Esophagus squamous epithelium (tissue), 5 donors: ENCODE measurements at regions not wholly inside any gene's neighbourhood (a gene's known extent, or its start where the extent isn't known, plus 50 kb on each side); places are given as distances from the start of the nearest gene placed in this dataset.

Experiments
- DNase-seq: peaks from one replicate; lab custom pipeline; 2025; lab: John Stamatoyannopoulos, UW
- H3K27ac ChIP-seq, 4 donors: fragments of 200-600 bp; sonication (generic); one replicate each; pipeline ENCODE4 v1.5.1; 2016 to 2019; ENCODE audit warnings: mild to moderate bottlenecking in 1 of 4
- H3K27me3 ChIP-seq, 4 donors: fragments of 200-600 bp; sonication (generic); 1 replicate in 3 of 4; 2 replicates in 1 of 4; pipeline versions ENCODE4 v1.5.1 to v1.6.0; 2017 to 2021; ENCODE audit warnings: antibody characterized with exemption in 1 of 4
- H3K36me3 ChIP-seq, 3 donors: fragments of 200-600 bp; sonication (generic); one replicate each; pipeline ENCODE4 v1.5.1; 2016 to 2019
- H3K4me1 ChIP-seq, 3 donors: fragments of 200-600 bp; sonication (generic); one replicate each; pipeline ENCODE4 v1.5.1; 2017 to 2019
- H3K4me3 ChIP-seq, 4 donors: fragments of 200-600 bp; sonication (generic); 1 replicate in 3 of 4; 2 replicates in 1 of 4; pipeline ENCODE4 v1.5.1; 2016 to 2019; ENCODE audit warnings: mild to moderate bottlenecking in 2 of 4, moderate library complexity in 1 of 4
- H3K9me3 ChIP-seq, 3 donors: fragments of 200-600 bp; sonication (generic); one replicate each; pipeline ENCODE4 v1.5.1; 2016 to 2019
- POLR2A ChIP-seq, 4 donors: fragments of 450-650 bp; IDR thresholded peaks; one replicate each; pipeline ENCODE4 v1.6.1; 2017; ENCODE audit warnings: antibody characterized with exemption in 4 of 4, mild to moderate bottlenecking in 4 of 4, moderate library complexity in 3 of 4
- WGBS, 2 donors: methylation state at CpG; one replicate each; pipeline ENCODE4 v1.1.5; 2018; 5-methylcytosine and 5-hydroxymethylcytosine counted together
- intact Hi-C: fragments of 100-400 bp; cut with DNase I; formaldehyde crosslinking; loops from one replicate; pipeline ENCODE4 v1.15.0; 2022
- TF ChIP-seq, protein P1 (sequence below), 6 experiments: fragments of 450-650 bp in 4 of 6; fragments of 200-600 bp in 2 of 6; sonication (generic) in 2 of 6; IDR thresholded peaks; one replicate each; pipeline ENCODE4 v1.5.1; 2016 to 2019; ENCODE audit warnings: antibody characterized with exemption in 6 of 6, mild to moderate bottlenecking in 4 of 6, moderate library complexity in 4 of 6
- donor health status: DM: yes; HTN: yes; CAD: no.

DNA sequence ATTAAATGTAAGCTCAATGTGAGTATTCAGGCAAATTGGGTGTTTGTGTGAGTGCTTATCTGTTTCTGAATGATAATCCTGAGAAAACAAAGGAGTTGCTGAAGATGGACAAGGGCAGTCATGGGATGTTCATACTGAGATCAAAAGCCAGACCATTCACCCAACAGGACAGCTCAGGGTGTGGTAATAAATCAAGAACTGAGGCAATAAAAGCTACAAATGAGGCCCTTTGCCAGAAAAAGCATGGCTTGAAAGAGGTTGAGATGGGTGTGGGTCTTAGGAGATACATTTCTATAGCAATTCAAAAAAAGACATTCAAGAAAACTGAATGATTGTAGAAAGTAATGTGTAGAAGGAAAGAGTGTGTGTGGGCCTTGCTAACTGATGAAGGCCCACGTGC lies 425.8 kb upstream of the BOD1L1 start:
- intact Hi-C loops = no loop called here
- DNase-seq = no peak
- H3K9me3 ChIP-seq = no peaks in the 10 kb centered on the region
- H3K27ac ChIP-seq = no peak overlapping the region
- H3K4me3 ChIP-seq = no peak overlapping the region
- 68 to 80% methylated on average over 1 of the region's 1 CpG for WGBS, 2 donors
- H3K36me3 ChIP-seq = no peaks in the 10 kb centered on the region
- TF ChIP-seq, protein P1, sequence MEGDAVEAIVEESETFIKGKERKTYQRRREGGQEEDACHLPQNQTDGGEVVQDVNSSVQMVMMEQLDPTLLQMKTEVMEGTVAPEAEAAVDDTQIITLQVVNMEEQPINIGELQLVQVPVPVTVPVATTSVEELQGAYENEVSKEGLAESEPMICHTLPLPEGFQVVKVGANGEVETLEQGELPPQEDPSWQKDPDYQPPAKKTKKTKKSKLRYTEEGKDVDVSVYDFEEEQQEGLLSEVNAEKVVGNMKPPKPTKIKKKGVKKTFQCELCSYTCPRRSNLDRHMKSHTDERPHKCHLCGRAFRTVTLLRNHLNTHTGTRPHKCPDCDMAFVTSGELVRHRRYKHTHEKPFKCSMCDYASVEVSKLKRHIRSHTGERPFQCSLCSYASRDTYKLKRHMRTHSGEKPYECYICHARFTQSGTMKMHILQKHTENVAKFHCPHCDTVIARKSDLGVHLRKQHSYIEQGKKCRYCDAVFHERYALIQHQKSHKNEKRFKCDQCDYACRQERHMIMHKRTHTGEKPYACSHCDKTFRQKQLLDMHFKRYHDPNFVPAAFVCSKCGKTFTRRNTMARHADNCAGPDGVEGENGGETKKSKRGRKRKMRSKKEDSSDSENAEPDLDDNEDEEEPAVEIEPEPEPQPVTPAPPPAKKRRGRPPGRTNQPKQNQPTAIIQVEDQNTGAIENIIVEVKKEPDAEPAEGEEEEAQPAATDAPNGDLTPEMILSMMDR (IDR thresholded peaks at IDR 0.05) = no peak
- no peak for TF ChIP-seq POLR2A (IDR thresholded peaks at IDR 0.05)
- no peaks in the 10 kb centered on the region for H3K4me1 ChIP-seq
- H3K27me3 ChIP-seq = no peaks in the 10 kb centered on the region

DNA sequence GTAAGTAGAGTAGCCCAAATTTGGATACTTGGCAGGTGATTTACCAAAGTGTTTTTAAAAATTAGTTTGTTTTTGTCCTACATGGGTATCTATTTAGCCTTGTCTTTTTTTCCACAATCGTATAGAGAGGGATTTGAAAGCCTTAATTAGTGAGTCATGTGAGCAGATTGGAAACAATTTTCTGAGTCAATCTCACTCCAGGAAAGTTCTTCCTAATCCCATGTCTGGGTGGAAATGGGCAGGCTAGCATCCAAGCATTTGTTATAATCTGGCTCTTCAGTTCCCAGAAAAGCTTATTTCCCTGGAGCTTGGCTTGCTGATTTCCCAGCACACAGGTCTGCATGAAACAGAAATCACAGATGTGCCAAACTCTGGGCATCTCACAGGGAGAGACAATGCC lies 426.9 kb upstream of the BOD1L1 start:
- no peaks in the 10 kb centered on the region for H3K36me3 ChIP-seq
- no peaks in the 10 kb centered on the region for H3K27me3 ChIP-seq
- H3K27ac ChIP-seq = no peak overlapping the region
- no peak overlapping the region for H3K4me3 ChIP-seq
- TF ChIP-seq, protein P1 (IDR thresholded peaks at IDR 0.05) = no peak
- no peak for TF ChIP-seq POLR2A (IDR thresholded peaks at IDR 0.05)
- no peaks in the 10 kb centered on the region for H3K9me3 ChIP-seq
- intact Hi-C loops = no loop called here
- DNase-seq = no peak
- 18 to 36% methylated on average over 1 of the region's 1 CpG for WGBS, 2 donors
- H3K4me1 ChIP-seq = no peaks in the 10 kb centered on the region

DNA sequence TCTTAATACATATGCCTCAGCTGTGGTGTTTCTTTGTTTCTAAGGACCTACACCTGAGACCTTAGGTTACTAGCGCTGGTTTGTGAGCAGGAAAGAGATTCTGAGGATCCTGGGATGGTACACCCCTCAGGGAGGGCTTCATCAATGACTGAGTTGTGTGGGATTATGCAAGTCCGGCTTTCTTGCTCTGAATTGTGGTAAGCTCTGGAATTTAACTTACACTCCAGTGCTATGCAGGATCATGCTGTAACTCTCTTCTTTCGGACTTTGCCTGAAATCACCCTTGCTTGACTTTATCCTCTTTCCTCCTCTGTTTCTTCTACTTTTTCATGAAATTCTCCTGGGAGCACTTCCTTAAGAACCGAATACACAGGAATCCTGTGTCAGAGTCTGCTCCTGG lies 431.5 kb upstream of the BOD1L1 start:
- 52 to 69% methylated on average over 4 of the region's 4 CpGs for whole genome bisulfite sequencing, 2 donors
- intact Hi-C loops = no loop called here

DNA sequence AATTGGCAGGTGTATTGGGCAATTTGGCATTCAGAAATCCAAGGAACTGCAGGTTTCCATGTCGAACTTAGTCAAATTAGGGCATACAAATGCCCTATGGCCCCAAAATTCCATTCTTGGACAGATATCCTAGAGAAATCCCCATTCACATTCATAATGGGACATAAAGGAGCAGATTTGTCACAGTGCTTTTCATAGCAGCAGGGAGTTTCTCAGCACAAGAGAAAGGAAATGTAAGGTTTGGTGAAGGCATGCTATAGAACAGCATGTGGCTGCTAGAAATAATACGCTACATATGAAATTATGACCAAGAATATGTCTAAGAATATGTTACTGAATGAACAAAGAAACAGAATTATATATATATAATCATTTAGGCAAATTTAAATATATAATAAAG lies 437.5 kb upstream of the BOD1L1 start:
- Histone ChIP-seq H3K27me3 (no peaks in the 10 kb centered on the region), H3K27ac (no peak overlapping the region), H3K4me3 (no peak overlapping the region), H3K4me1 (no peaks in the 10 kb centered on the region), H3K9me3 (no peaks in the 10 kb centered on the region), H3K36me3 (no peaks in the 10 kb centered on the region)
- intact Hi-C loops = no loop called here
- TF ChIP-seq POLR2A (IDR thresholded peaks at IDR 0.05) = no peak
- TF ChIP-seq, protein P1 (IDR thresholded peaks at IDR 0.05) = no peak
- WGBS, 2 donors = 76 to 77% methylated on average over 2 of the region's 2 CpGs
- DNase-seq = no peak

More for the DNA sequence above, 431.5 kb upstream of the BOD1L1 start:
- no peak for DNase-seq
- Histone ChIP-seq H3K36me3 (no peaks in the 10 kb centered on the region), H3K9me3 (no peaks in the 10 kb centered on the region), H3K27me3 (no peaks in the 10 kb centered on the region), H3K4me3 (no peak overlapping the region), H3K27ac (no peak overlapping the region), H3K4me1 (no peaks in the 10 kb centered on the region)
- no peak for TF ChIP-seq POLR2A (IDR thresholded peaks at IDR 0.05)
- TF ChIP-seq, protein P1 (IDR thresholded peaks at IDR 0.05) = no peak

DNA sequence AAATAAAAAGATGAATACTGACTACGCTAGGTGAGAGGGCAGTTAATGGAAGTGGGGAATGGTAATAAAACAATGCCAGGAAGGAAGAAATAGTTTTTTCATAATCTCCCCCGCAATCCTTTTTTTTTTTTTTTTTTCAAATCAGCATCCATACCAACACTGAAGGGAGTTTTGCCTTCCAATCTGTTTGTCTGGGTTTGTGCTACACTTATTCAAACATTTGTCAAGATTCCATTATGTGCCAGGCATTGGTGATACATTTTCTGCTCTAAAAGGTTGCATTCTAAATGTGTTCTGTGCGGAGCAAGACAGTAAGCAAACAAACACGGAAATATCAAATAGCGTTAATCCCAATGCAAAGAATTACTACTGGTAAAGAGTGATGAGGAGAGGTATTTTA lies 437.9 kb upstream of the BOD1L1 start:
- H3K4me3 ChIP-seq = no peak overlapping the region
- WGBS, 2 donors = 72 to 81% methylated on average over 5 of the region's 5 CpGs
- no peaks in the 10 kb centered on the region for H3K36me3 ChIP-seq
- H3K4me1 ChIP-seq = no peaks in the 10 kb centered on the region
- H3K27ac ChIP-seq = no peak overlapping the region
- no peaks in the 10 kb centered on the region for H3K27me3 ChIP-seq
- no peaks in the 10 kb centered on the region for H3K9me3 ChIP-seq
- intact Hi-C loops = no loop called here
- DNase-seq = no peak
- TF ChIP-seq, protein P1 (IDR thresholded peaks at IDR 0.05) = no peak
- no peak for TF ChIP-seq POLR2A (IDR thresholded peaks at IDR 0.05)
